HCT116 (cell line): ENCODE measurements at regions not wholly inside any gene's neighbourhood (a gene's known extent, or its start where the extent isn't known, plus 50 kb on each side); places are given as distances from the start of the nearest gene placed in this dataset.

ENCODE experiments used
- ATAC-seq: fragments of 200-7000 bp; cut with Tn5 transposase; 2 replicates; pipeline ENCODE4 v1.9.1; 2020; ENCODE audit warnings: mild to moderate bottlenecking, moderate library complexity
- BruUV-seq: library from RNA; stranded (reverse); fragments of 400-500 nt; replicated peaks from 2 replicates; lab custom pipeline; 2021; lab: Mats Ljungman, UMichigan
- CTCF ChIA-PET: fragments of 300-600 bp; sonication (Branson Sonifier 250); formaldehyde crosslinking; loops from one replicate; lab custom pipeline; 2021; ENCODE audit warnings: antibody characterized with exemption; lab: Charles Lee
- POLR2A ChIA-PET: fragments of 300-600, 350-600 bp; sonication (Branson Sonifier 250); formaldehyde crosslinking; loops from one replicate; lab custom pipeline; 2021; ENCODE audit warnings: antibody characterized with exemption; lab: Charles Lee
- RAD21 ChIA-PET, 2 experiments: fragments of 300-600 bp; sonication (Branson Sonifier 250); formaldehyde crosslinking; loops; one replicate each; lab custom pipeline; 2023; ENCODE audit warnings: low total read pairs in 2 of 2; ENCODE audit not compliant: uncharacterized antibody in 2 of 2, unreplicated experiment in 2 of 2, low non-redundant PET in 1 of 2; lab: Charles Lee
- DNase-seq: peaks from one replicate; pipeline ENCODE4 v3.0.0-alpha.2; 2010; ENCODE audit warnings: low read depth, low spot score
- H2AFZ ChIP-seq: fragments of 200-600 bp; shearing (Covaris generic), sonication (generic); 2 replicates; pipeline ENCODE4 v1.6.1; 2017; ENCODE audit warnings: low read depth, mixed run types, mixed read lengths, antibody characterized with exemption, low read length; ENCODE audit not compliant: poor library complexity, severe bottlenecking
- H3K27ac ChIP-seq: 2 replicates; pipeline ENCODE4 v1.5.1; 2012; ENCODE audit warnings: low read depth, low read length
- H3K27me3 ChIP-seq: fragments of 200-600 bp; sonication (generic); 2 replicates; pipeline ENCODE4 v1.6.1; 2016; ENCODE audit warnings: mixed run types, low read length, mixed read lengths; ENCODE audit not compliant: insufficient read depth
- H3K36me3 ChIP-seq, 2 experiments: fragments of 200-500 bp in 1 of 2; fragments of 200-600 bp in 1 of 2; sonication (Bioruptor generic) in 1 of 2; sonication (generic) in 1 of 2; 2 replicates each; pipeline versions ENCODE4 v1.5.1 to v1.6.1; 2014 to 2016; ENCODE audit warnings: low read length in 2 of 2, inconsistent platforms in 1 of 2, mixed read lengths in 1 of 2, mixed run types in 1 of 2; ENCODE audit not compliant: insufficient read depth in 2 of 2, control insufficient read depth in 1 of 2
- H3K4me1 ChIP-seq, 2 experiments: fragments of 200-600 bp in 1 of 2; sonication (generic) in 1 of 2; 2 replicates each; pipeline versions ENCODE4 v1.5.1 to v1.6.1; 2012 to 2017; ENCODE audit warnings: low read length in 2 of 2, inconsistent platforms in 1 of 2, mild to moderate bottlenecking in 1 of 2, mixed read lengths in 1 of 2, mixed run types in 1 of 2, moderate library complexity in 1 of 2; ENCODE audit not compliant: insufficient read depth in 2 of 2, control insufficient read depth in 1 of 2
- H3K4me2 ChIP-seq: fragments of 200-600 bp; sonication (generic); 2 replicates; pipeline ENCODE4 v1.6.1; 2017; ENCODE audit warnings: mixed run types, low read length, mixed read lengths
- H3K4me3 ChIP-seq, 2 experiments: fragments of 200-600 bp in 1 of 2; sonication (generic) in 1 of 2; replicated peaks in 1 of 2; 2 replicates each; pipeline ENCODE4 v1.5.1; 2011 to 2016; ENCODE audit warnings: low read length in 2 of 2, control low read depth in 1 of 2, low read depth in 1 of 2, mild to moderate bottlenecking in 1 of 2, mixed read lengths in 1 of 2, mixed run types in 1 of 2
- H3K79me2 ChIP-seq: fragments of 200-600 bp; sonication (generic); 2 replicates; pipeline ENCODE4 v1.6.1; 2017; ENCODE audit warnings: mild to moderate bottlenecking, mixed run types, low read length, moderate library complexity, mixed read lengths; ENCODE audit not compliant: insufficient read depth
- H3K9ac ChIP-seq: fragments of 200-600 bp; sonication (generic); 2 replicates; pipeline ENCODE4 v1.6.1; 2016; ENCODE audit warnings: low read length, mixed read lengths
- H3K9me2 ChIP-seq: fragments of 200-600 bp; sonication (generic), shearing (Covaris generic); 2 replicates; pipeline ENCODE4 v1.6.1; 2017; ENCODE audit warnings: mixed run types, mild to moderate bottlenecking, moderate library complexity; ENCODE audit not compliant: insufficient read depth
- H3K9me3 ChIP-seq, 2 experiments: fragments of 200-500 bp in 1 of 2; fragments of 200-600 bp in 1 of 2; sonication (Bioruptor generic) in 1 of 2; sonication (generic) in 1 of 2; 2 replicates each; pipeline ENCODE4 v1.6.1; 2014 to 2017; ENCODE audit warnings: low read length in 2 of 2, mixed read lengths in 2 of 2, inconsistent platforms in 1 of 2, low read depth in 1 of 2, mild to moderate bottlenecking in 1 of 2, mixed run types in 1 of 2, moderate library complexity in 1 of 2; ENCODE audit not compliant: control insufficient read depth in 1 of 2, insufficient read depth in 1 of 2
- H4K20me1 ChIP-seq: fragments of 200-600 bp; sonication (generic), shearing (Covaris generic); 2 replicates; pipeline ENCODE4 v1.6.1; 2017; ENCODE audit warnings: mixed run types, mild to moderate bottlenecking, moderate library complexity; ENCODE audit not compliant: insufficient read depth
- FOSL1 ChIP-seq: IDR thresholded peaks from 2 replicates; pipeline ENCODE4 v1.6.1; 2012; ENCODE audit warnings: low read depth
- JUND ChIP-seq: IDR thresholded peaks from 2 replicates; pipeline ENCODE4 v1.6.1; 2012
- POLR2AphosphoS5 ChIP-seq: IDR thresholded peaks from 2 replicates; pipeline ENCODE4 v1.6.1; 2011; ENCODE audit warnings: mild to moderate bottlenecking, low read depth, low read length, moderate library complexity
- SRF ChIP-seq: IDR thresholded peaks from 2 replicates; pipeline ENCODE4 v1.6.1; 2012; ENCODE audit warnings: low read depth
- ZFX ChIP-seq: fragments of 450-650 bp; IDR thresholded peaks from 2 replicates; pipeline ENCODE4 v1.6.1; 2017
- intact Hi-C: fragments of 100-400 bp; cut with micrococcal nuclease; formaldehyde crosslinking; loops from 2 replicates; pipeline ENCODE4 v1.10.0; 2022
- TF ChIP-seq, protein P1 (sequence below): IDR thresholded peaks from 2 replicates; pipeline ENCODE4 v1.6.1; 2012
- TF ChIP-seq, protein P2 (sequence below): IDR thresholded peaks from 2 replicates; pipeline ENCODE4 v1.6.1; 2012
- TF ChIP-seq, protein P3 (sequence below): IDR thresholded peaks from 2 replicates; pipeline ENCODE4 v1.6.1; 2012; ENCODE audit warnings: low read depth

DNA sequence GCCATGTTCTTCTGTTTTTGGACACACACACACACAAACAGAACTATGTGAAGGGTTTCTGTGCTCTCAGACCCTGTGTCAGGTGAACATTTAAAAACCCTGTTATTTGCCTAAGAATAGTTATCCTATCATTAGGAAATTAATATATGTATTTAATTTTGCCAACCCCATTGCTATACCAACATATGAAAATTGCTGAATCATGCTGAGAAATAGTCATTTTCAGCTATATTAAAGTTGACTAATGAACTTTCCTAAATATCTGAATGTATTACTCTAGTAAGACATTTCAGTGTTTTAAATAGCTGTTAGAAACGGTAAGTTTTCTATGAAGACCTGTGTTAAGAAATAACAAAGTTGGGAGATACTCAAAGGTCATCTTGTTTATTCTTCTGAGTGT lies 596.9 kb upstream of the GRM7 start (continued):
- TF ChIP-seq, protein P1, sequence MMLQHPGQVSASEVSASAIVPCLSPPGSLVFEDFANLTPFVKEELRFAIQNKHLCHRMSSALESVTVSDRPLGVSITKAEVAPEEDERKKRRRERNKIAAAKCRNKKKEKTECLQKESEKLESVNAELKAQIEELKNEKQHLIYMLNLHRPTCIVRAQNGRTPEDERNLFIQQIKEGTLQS: no peak
- TF ChIP-seq, protein P2, sequence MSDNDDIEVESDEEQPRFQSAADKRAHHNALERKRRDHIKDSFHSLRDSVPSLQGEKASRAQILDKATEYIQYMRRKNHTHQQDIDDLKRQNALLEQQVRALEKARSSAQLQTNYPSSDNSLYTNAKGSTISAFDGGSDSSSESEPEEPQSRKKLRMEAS: no peak
- no peak for TF ChIP-seq FOSL1

DNA sequence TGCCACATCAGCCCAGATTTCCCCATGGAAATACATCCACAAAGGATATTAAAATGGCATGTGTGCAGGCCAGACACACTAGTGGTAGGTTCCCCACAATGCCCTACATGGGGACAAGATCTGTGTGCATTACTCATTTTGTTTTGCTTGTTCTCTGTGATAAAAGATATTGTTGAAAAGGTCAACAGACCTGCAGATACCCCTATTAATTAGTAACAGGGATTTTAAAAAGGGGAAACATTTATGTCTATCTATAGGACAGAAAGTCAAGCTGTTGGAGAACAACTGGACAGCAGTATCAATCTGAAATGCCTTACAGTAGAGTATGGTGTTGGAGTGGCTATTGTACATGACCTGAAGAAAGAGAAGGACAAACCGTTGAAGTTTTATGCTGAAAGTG lies 596.0 kb upstream of the GRM7 start:
- ChIA-PET CTCF (no interaction called here), RAD21 (no interaction called here), POLR2A (no interaction called here)
- DNase-seq: no peak
- ATAC-seq: no peak
- Histone ChIP-seq H3K9ac (no peak overlapping the region), H3K27me3 (no peaks in the 10 kb centered on the region), H3K4me3 (no peak overlapping the region), H3K9me3 (no peaks in the 10 kb centered on the region), H2AFZ (no peak overlapping the region), H3K36me3 (no peaks in the 10 kb centered on the region), H3K9me2 (no peaks in the 10 kb centered on the region), H3K27ac (no peak overlapping the region), H3K79me2 (no peaks in the 10 kb centered on the region), H4K20me1 (no peaks in the 10 kb centered on the region), H3K4me1 (no peaks in the 10 kb centered on the region), H3K4me2 (no peak overlapping the region)
- BruUV-seq: no TSS peak
- no peak for TF ChIP-seq SRF
- no peak for TF ChIP-seq POLR2AphosphoS5
- TF ChIP-seq, protein P3, sequence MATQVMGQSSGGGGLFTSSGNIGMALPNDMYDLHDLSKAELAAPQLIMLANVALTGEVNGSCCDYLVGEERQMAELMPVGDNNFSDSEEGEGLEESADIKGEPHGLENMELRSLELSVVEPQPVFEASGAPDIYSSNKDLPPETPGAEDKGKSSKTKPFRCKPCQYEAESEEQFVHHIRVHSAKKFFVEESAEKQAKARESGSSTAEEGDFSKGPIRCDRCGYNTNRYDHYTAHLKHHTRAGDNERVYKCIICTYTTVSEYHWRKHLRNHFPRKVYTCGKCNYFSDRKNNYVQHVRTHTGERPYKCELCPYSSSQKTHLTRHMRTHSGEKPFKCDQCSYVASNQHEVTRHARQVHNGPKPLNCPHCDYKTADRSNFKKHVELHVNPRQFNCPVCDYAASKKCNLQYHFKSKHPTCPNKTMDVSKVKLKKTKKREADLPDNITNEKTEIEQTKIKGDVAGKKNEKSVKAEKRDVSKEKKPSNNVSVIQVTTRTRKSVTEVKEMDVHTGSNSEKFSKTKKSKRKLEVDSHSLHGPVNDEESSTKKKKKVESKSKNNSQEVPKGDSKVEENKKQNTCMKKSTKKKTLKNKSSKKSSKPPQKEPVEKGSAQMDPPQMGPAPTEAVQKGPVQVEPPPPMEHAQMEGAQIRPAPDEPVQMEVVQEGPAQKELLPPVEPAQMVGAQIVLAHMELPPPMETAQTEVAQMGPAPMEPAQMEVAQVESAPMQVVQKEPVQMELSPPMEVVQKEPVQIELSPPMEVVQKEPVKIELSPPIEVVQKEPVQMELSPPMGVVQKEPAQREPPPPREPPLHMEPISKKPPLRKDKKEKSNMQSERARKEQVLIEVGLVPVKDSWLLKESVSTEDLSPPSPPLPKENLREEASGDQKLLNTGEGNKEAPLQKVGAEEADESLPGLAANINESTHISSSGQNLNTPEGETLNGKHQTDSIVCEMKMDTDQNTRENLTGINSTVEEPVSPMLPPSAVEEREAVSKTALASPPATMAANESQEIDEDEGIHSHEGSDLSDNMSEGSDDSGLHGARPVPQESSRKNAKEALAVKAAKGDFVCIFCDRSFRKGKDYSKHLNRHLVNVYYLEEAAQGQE: no peak
- no peak for TF ChIP-seq JUND
- TF ChIP-seq, protein P2: no peak
- TF ChIP-seq ZFX: no peak
- intact Hi-C loops: no loop called here
